Transverse colon (tissue), 3 donors: ENCODE measurements at regions not wholly inside any gene's neighbourhood (a gene's known extent, or its start where the extent isn't known, plus 50 kb on each side); places are given as distances from the start of the nearest gene placed in this dataset.

Experiments used
- POLR2A ChIP-seq: fragments of 450-650 bp; IDR thresholded peaks from one replicate; pipeline ENCODE4 v1.6.1; 2016; ENCODE audit warnings: antibody characterized with exemption, mild to moderate bottlenecking, moderate library complexity
- TF ChIP-seq, protein P1 (sequence below), 5 experiments: fragments of 200-600 bp in 3 of 5; fragments of 450-650 bp in 2 of 5; sonication (generic) in 3 of 5; IDR thresholded peaks; 1 replicate in 2 of 5; 2 replicates in 3 of 5; pipeline ENCODE4 v1.5.1; 2016 to 2017; ENCODE audit warnings: antibody characterized with exemption in 5 of 5, inconsistent platforms in 3 of 5, mild to moderate bottlenecking in 2 of 5, moderate library complexity in 1 of 5

GRCh38 chr21:15207635-15208370 is 143.0 kb upstream of the NRIP1 start:
- TF ChIP-seq, protein P1, sequence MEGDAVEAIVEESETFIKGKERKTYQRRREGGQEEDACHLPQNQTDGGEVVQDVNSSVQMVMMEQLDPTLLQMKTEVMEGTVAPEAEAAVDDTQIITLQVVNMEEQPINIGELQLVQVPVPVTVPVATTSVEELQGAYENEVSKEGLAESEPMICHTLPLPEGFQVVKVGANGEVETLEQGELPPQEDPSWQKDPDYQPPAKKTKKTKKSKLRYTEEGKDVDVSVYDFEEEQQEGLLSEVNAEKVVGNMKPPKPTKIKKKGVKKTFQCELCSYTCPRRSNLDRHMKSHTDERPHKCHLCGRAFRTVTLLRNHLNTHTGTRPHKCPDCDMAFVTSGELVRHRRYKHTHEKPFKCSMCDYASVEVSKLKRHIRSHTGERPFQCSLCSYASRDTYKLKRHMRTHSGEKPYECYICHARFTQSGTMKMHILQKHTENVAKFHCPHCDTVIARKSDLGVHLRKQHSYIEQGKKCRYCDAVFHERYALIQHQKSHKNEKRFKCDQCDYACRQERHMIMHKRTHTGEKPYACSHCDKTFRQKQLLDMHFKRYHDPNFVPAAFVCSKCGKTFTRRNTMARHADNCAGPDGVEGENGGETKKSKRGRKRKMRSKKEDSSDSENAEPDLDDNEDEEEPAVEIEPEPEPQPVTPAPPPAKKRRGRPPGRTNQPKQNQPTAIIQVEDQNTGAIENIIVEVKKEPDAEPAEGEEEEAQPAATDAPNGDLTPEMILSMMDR (IDR thresholded peaks at IDR 0.05), result no peak
- no peak for TF ChIP-seq POLR2A
